ENCODE measurements at regions not wholly inside any gene's neighbourhood (a gene's known extent, or its start where the extent isn't known, plus 50 kb on each side); places are given as distances from the start of the nearest gene placed in this dataset.

GRCh38 chr9:111151537-111151936, 113.3 kb upstream of the LPAR1 start:
- Histone ChIP-seq H2AK5ac (ENCODE audit: low read depth, low read length) (no peak overlapping the region), H2BK15ac (ENCODE audit: low read depth, low read length) (no peak overlapping the region), H3K9me1 (ENCODE audit: insufficient read depth, low read length) (peaks cover 5% of the 10 kb centered on the region; the same call in 1 of the 2 replicates), H3K23ac (ENCODE audit: low read depth, low read length) (no peak overlapping the region), H4K5ac (ENCODE audit: low read depth, low read length) (no peak overlapping the region), H2AFZ (replicated peaks; ENCODE audit: low read length, poor library complexity) (no peak overlapping the region), H3K27me3 (ENCODE audit: control insufficient read depth, insufficient read depth, low read length) (no peaks in the 10 kb centered on the region), H2BK5ac (ENCODE audit: low read depth, low read length, poor library complexity, severe bottlenecking) (no peak overlapping the region), H3K79me1 (ENCODE audit: low read depth in 1 of 2, low read length in 2 of 2) (no peaks in the 10 kb centered on the region), H3K9me3 (ENCODE audit: control insufficient read depth, insufficient read depth, low read length) (no peaks in the 10 kb centered on the region), H3K4ac (ENCODE audit: low read depth, low read length) (no peak overlapping the region), H2BK120ac (ENCODE audit: low read depth, low read length) (no peak overlapping the region), H3K56ac (ENCODE audit: extremely low read depth, insufficient read depth, low read length) (no peak overlapping the region), H2AK9ac (replicated peaks; ENCODE audit: low read depth, low read length, poor library complexity) (no peak overlapping the region), H4K8ac (ENCODE audit: low read depth in 2 of 2, low read length in 2 of 2) (no peak overlapping the region), H2BK20ac (ENCODE audit: low read depth, low read length) (no peak overlapping the region), H3K4me2 (ENCODE audit: low read depth, low read length) (no peak overlapping the region), H3K36me3 (ENCODE audit: control insufficient read depth, insufficient read depth, low read length) (no peaks in the 10 kb centered on the region), H3K4me3 (ENCODE audit: insufficient read depth, low read depth, low read length) (no peak overlapping the region), H3K9ac (ENCODE audit: low read depth, low read length) (no peak overlapping the region), H3K27ac (ENCODE audit: insufficient read depth, low read length) (no peak overlapping the region), H4K91ac (ENCODE audit: insufficient read depth, low read depth, low read length) (no peak overlapping the region), H3K14ac (replicated peaks; ENCODE audit: low read depth, low read length) (no peak overlapping the region), H3K18ac (ENCODE audit: low read depth, low read length) (no peak overlapping the region), H4K20me1 (ENCODE audit: insufficient read depth, low read length) (no peaks in the 10 kb centered on the region), H3K4me1 (ENCODE audit: control insufficient read depth, insufficient read depth, low read length) (peaks cover 4% of the 10 kb centered on the region)
- intact Hi-C loops (cut with micrococcal nuclease) (no loop called here), dilution Hi-C loops (cut with HindIII; ENCODE audit: low sequenced_read_pairs, unreplicated experiment) (no loop called here), in situ Hi-C loops (cut with MboI; ENCODE audit: low sequenced_read_pairs) (no loop called here)
- ATAC-seq (ENCODE audit: low read depth), result no peak
- WGBS, 2 experiments (ENCODE audit: extremely low coverage in 2 of 2, insufficient read length in 1 of 2), result no CpG with 5 or more reads among the region's 1 CpG
- CTCF ChIA-PET, result interaction anchor here (0.6 kb wide), 1 partner anchor 10 kb away, joined by 3 read pairs; no protein-coding TSS in a partner anchor
- BruUV-seq (replicated peaks), result no TSS peak
- DNase-seq, result no peak
- POLR2A ChIA-PET (ENCODE audit: unreplicated experiment), result no interaction called here
- TF ChIP-seq, protein P1, sequence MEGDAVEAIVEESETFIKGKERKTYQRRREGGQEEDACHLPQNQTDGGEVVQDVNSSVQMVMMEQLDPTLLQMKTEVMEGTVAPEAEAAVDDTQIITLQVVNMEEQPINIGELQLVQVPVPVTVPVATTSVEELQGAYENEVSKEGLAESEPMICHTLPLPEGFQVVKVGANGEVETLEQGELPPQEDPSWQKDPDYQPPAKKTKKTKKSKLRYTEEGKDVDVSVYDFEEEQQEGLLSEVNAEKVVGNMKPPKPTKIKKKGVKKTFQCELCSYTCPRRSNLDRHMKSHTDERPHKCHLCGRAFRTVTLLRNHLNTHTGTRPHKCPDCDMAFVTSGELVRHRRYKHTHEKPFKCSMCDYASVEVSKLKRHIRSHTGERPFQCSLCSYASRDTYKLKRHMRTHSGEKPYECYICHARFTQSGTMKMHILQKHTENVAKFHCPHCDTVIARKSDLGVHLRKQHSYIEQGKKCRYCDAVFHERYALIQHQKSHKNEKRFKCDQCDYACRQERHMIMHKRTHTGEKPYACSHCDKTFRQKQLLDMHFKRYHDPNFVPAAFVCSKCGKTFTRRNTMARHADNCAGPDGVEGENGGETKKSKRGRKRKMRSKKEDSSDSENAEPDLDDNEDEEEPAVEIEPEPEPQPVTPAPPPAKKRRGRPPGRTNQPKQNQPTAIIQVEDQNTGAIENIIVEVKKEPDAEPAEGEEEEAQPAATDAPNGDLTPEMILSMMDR (conservative IDR thresholded peaks at IDR 0.05; ENCODE audit: low read depth, low read length), result no peak
- TF ChIP-seq BHLHE40 (IDR thresholded peaks at IDR 0.05; ENCODE audit: low read depth, low read length) (no peak), SMC3 (IDR thresholded peaks at IDR 0.05; ENCODE audit: low read depth, low read length) (no peak), MAZ (IDR thresholded peaks at IDR 0.05; ENCODE audit: borderline replicate concordance, low read depth, low read length) (no peak), RFX5 (IDR thresholded peaks at IDR 0.05; ENCODE audit: low read depth, low read length) (no peak)

Measured in IMR-90 (cell line).